Prostate gland (tissue), 2 donors: ENCODE measurements at regions not wholly inside any gene's neighbourhood (a gene's known extent, or its start where the extent isn't known, plus 50 kb on each side); places are given as distances from the start of the nearest gene placed in this dataset.

Experiments used
- DNase-seq: peaks from one replicate; pipeline ENCODE4 v3.0.0-alpha.2; 2019; ENCODE audit warnings: low spot score
- H3K27ac ChIP-seq, 2 donors: fragments of 200-600 bp; sonication (generic); 2 replicates each; pipeline ENCODE4 v1.5.1; 2017 to 2019
- H3K27me3 ChIP-seq: fragments of 200-600 bp; sonication (generic); replicated peaks from 2 replicates; pipeline ENCODE4 v1.5.1; 2019; ENCODE audit not compliant: insufficient read depth
- H3K36me3 ChIP-seq, 2 donors: fragments of 200-600 bp; sonication (generic); 1 replicate in 1 of 2; 2 replicates in 1 of 2; pipeline versions ENCODE4 v1.5.1 to v1.8.1; 2017 to 2019
- H3K4me1 ChIP-seq: fragments of 200-600 bp; sonication (generic); replicated peaks from 2 replicates; pipeline ENCODE4 v1.5.1; 2019
- H3K4me3 ChIP-seq, 2 donors: fragments of 200-600 bp; sonication (generic); 2 replicates each; pipeline ENCODE4 v1.5.1; 2017 to 2019
- H3K9me3 ChIP-seq: fragments of 200-600 bp; sonication (generic); 2 replicates; pipeline ENCODE4 v1.5.1; 2017
- CTCF ChIP-seq, 4 experiments: fragments of 200-600 bp in 2 of 4; fragments of 450-650 bp in 2 of 4; sonication (generic) in 2 of 4; IDR thresholded peaks; 1 replicate in 3 of 4; 2 replicates in 1 of 4; pipeline ENCODE4 v1.5.1; 2016 to 2019; ENCODE audit warnings: antibody characterized with exemption in 4 of 4, mild to moderate bottlenecking in 2 of 4, moderate library complexity in 2 of 4
- POLR2A ChIP-seq: fragments of 450-650 bp; IDR thresholded peaks from one replicate; pipeline ENCODE4 v1.6.1; 2016; ENCODE audit warnings: antibody characterized with exemption, mild to moderate bottlenecking
- POLR2AphosphoS5 ChIP-seq: sonication (generic); formaldehyde crosslinking; IDR thresholded peaks from one replicate; pipeline ENCODE4 v1.6.1; 2017; ENCODE audit warnings: antibody characterized with exemption
- WGBS: methylation state at CpG from one replicate; pipeline ENCODE4 v1.1.5; 2018; 5-methylcytosine and 5-hydroxymethylcytosine counted together
- intact Hi-C: fragments of 100-400 bp; cut with DNase I; formaldehyde crosslinking; loops from one replicate; pipeline ENCODE4 v1.14.2; 2022

GRCh38 chr19:29015569-29015968 is 197.4 kb downstream of the UQCRFS1 start:
- H3K36me3 ChIP-seq = no peaks in the 10 kb centered on the region
- intact Hi-C loops = no loop called here
- no peak overlapping the region for H3K27ac ChIP-seq
- TF ChIP-seq CTCF (IDR thresholded peaks at IDR 0.05) = no peak
- no peak for TF ChIP-seq POLR2A
- TF ChIP-seq POLR2AphosphoS5 = no peak
- no peaks in the 10 kb centered on the region for H3K27me3 ChIP-seq
- no peak overlapping the region for H3K4me3 ChIP-seq
- no peaks in the 10 kb centered on the region for H3K4me1 ChIP-seq
- DNase-seq = no peak
- no peaks in the 10 kb centered on the region for H3K9me3 ChIP-seq

- Histone ChIP-seq H3K9me3 (no peaks in the 10 kb centered on the region), H3K4me3 (no peak overlapping the region), H3K27ac (no peak overlapping the region), H3K36me3 (no peaks in the 10 kb centered on the region), H3K27me3 (no peaks in the 10 kb centered on the region), H3K4me1 (no peaks in the 10 kb centered on the region)
- 74% methylated on average over 14 of the region's 14 CpGs for WGBS
- TF ChIP-seq CTCF (IDR thresholded peaks at IDR 0.05) = no peak
- TF ChIP-seq POLR2AphosphoS5 = no peak
- TF ChIP-seq POLR2A = no peak
- DNase-seq = no peak
- intact Hi-C loops = no loop called here
Measured at GRCh38 chr19:29014857-29015436, 198.0 kb downstream of the UQCRFS1 start.

GRCh38 chr19:29013988-29014387 is 199.0 kb downstream of the UQCRFS1 start:
- intact Hi-C loops = no loop called here
- H3K36me3 ChIP-seq = no peaks in the 10 kb centered on the region
- H3K4me1 ChIP-seq = no peaks in the 10 kb centered on the region
- no peak overlapping the region for H3K4me3 ChIP-seq
- H3K27ac ChIP-seq = no peak overlapping the region
- 69% methylated on average over 15 of the region's 15 CpGs for WGBS
- no peak for TF ChIP-seq POLR2AphosphoS5
- no peak for TF ChIP-seq CTCF (IDR thresholded peaks at IDR 0.05)
- no peak for TF ChIP-seq POLR2A
- no peak for DNase-seq
- no peaks in the 10 kb centered on the region for H3K9me3 ChIP-seq
- H3K27me3 ChIP-seq = no peaks in the 10 kb centered on the region

GRCh38 chr19:29013325-29013724 is 199.6 kb downstream of the UQCRFS1 start:
- Histone ChIP-seq H3K36me3 (no peaks in the 10 kb centered on the region), H3K4me3 (no peak overlapping the region), H3K27ac (no peak overlapping the region), H3K9me3 (no peaks in the 10 kb centered on the region), H3K4me1 (no peaks in the 10 kb centered on the region), H3K27me3 (no peaks in the 10 kb centered on the region)
- intact Hi-C loops = no loop called here
- TF ChIP-seq POLR2AphosphoS5 (no peak), CTCF (IDR thresholded peaks at IDR 0.05) (no peak), POLR2A (no peak)
- WGBS = 59% methylated on average over 10 of the region's 10 CpGs
- DNase-seq = no peak

- intact Hi-C loops = no loop called here
Measured at GRCh38 chr19:29012457-29012856, 200.5 kb downstream of the UQCRFS1 start.

More at GRCh38 chr19:29012457-29012856, 200.5 kb downstream of the UQCRFS1 start:
- Histone ChIP-seq H3K27me3 (no peaks in the 10 kb centered on the region), H3K4me1 (no peaks in the 10 kb centered on the region), H3K4me3 (no peak overlapping the region), H3K9me3 (no peaks in the 10 kb centered on the region), H3K27ac (no peak overlapping the region), H3K36me3 (no peaks in the 10 kb centered on the region)
- WGBS = 77% methylated on average over 9 of the region's 9 CpGs
- DNase-seq = no peak
- TF ChIP-seq CTCF (IDR thresholded peaks at IDR 0.05) (no peak), POLR2AphosphoS5 (no peak), POLR2A (no peak)
